HCT116 (cell line): ENCODE measurements at regions not wholly inside any gene's neighbourhood (a gene's known extent, or its start where the extent isn't known, plus 50 kb on each side); places are given as distances from the start of the nearest gene placed in this dataset.

Experiments used
- ATAC-seq: fragments of 200-7000 bp; cut with Tn5 transposase; 2 replicates; pipeline ENCODE4 v1.9.1; 2020; ENCODE audit warnings: mild to moderate bottlenecking, moderate library complexity
- BruUV-seq: library from RNA; stranded (reverse); fragments of 400-500 nt; replicated peaks from 2 replicates; lab custom pipeline; 2021; lab: Mats Ljungman, UMichigan
- CTCF ChIA-PET: fragments of 300-600 bp; sonication (Branson Sonifier 250); formaldehyde crosslinking; loops from one replicate; lab custom pipeline; 2021; ENCODE audit warnings: antibody characterized with exemption; lab: Charles Lee
- POLR2A ChIA-PET: fragments of 300-600, 350-600 bp; sonication (Branson Sonifier 250); formaldehyde crosslinking; loops from one replicate; lab custom pipeline; 2021; ENCODE audit warnings: antibody characterized with exemption; lab: Charles Lee
- RAD21 ChIA-PET, 2 experiments: fragments of 300-600 bp; sonication (Branson Sonifier 250); formaldehyde crosslinking; loops; one replicate each; lab custom pipeline; 2023; ENCODE audit warnings: low total read pairs in 2 of 2; ENCODE audit not compliant: uncharacterized antibody in 2 of 2, unreplicated experiment in 2 of 2, low non-redundant PET in 1 of 2; lab: Charles Lee
- DNase-seq: peaks from one replicate; pipeline ENCODE4 v3.0.0-alpha.2; 2010; ENCODE audit warnings: low read depth, low spot score
- H2AFZ ChIP-seq: fragments of 200-600 bp; shearing (Covaris generic), sonication (generic); 2 replicates; pipeline ENCODE4 v1.6.1; 2017; ENCODE audit warnings: low read depth, mixed run types, mixed read lengths, antibody characterized with exemption, low read length; ENCODE audit not compliant: poor library complexity, severe bottlenecking
- H3K27ac ChIP-seq: 2 replicates; pipeline ENCODE4 v1.5.1; 2012; ENCODE audit warnings: low read depth, low read length
- H3K27me3 ChIP-seq: fragments of 200-600 bp; sonication (generic); 2 replicates; pipeline ENCODE4 v1.6.1; 2016; ENCODE audit warnings: mixed run types, low read length, mixed read lengths; ENCODE audit not compliant: insufficient read depth
- H3K36me3 ChIP-seq, 2 experiments: fragments of 200-500 bp in 1 of 2; fragments of 200-600 bp in 1 of 2; sonication (Bioruptor generic) in 1 of 2; sonication (generic) in 1 of 2; 2 replicates each; pipeline versions ENCODE4 v1.5.1 to v1.6.1; 2014 to 2016; ENCODE audit warnings: low read length in 2 of 2, inconsistent platforms in 1 of 2, mixed read lengths in 1 of 2, mixed run types in 1 of 2; ENCODE audit not compliant: insufficient read depth in 2 of 2, control insufficient read depth in 1 of 2
- H3K4me1 ChIP-seq, 2 experiments: fragments of 200-600 bp in 1 of 2; sonication (generic) in 1 of 2; 2 replicates each; pipeline versions ENCODE4 v1.5.1 to v1.6.1; 2012 to 2017; ENCODE audit warnings: low read length in 2 of 2, inconsistent platforms in 1 of 2, mild to moderate bottlenecking in 1 of 2, mixed read lengths in 1 of 2, mixed run types in 1 of 2, moderate library complexity in 1 of 2; ENCODE audit not compliant: insufficient read depth in 2 of 2, control insufficient read depth in 1 of 2
- H3K4me2 ChIP-seq: fragments of 200-600 bp; sonication (generic); 2 replicates; pipeline ENCODE4 v1.6.1; 2017; ENCODE audit warnings: mixed run types, low read length, mixed read lengths
- H3K4me3 ChIP-seq, 2 experiments: fragments of 200-600 bp in 1 of 2; sonication (generic) in 1 of 2; replicated peaks in 1 of 2; 2 replicates each; pipeline ENCODE4 v1.5.1; 2011 to 2016; ENCODE audit warnings: low read length in 2 of 2, control low read depth in 1 of 2, low read depth in 1 of 2, mild to moderate bottlenecking in 1 of 2, mixed read lengths in 1 of 2, mixed run types in 1 of 2
- H3K79me2 ChIP-seq: fragments of 200-600 bp; sonication (generic); 2 replicates; pipeline ENCODE4 v1.6.1; 2017; ENCODE audit warnings: mild to moderate bottlenecking, mixed run types, low read length, moderate library complexity, mixed read lengths; ENCODE audit not compliant: insufficient read depth
- H3K9ac ChIP-seq: fragments of 200-600 bp; sonication (generic); 2 replicates; pipeline ENCODE4 v1.6.1; 2016; ENCODE audit warnings: low read length, mixed read lengths
- H3K9me2 ChIP-seq: fragments of 200-600 bp; sonication (generic), shearing (Covaris generic); 2 replicates; pipeline ENCODE4 v1.6.1; 2017; ENCODE audit warnings: mixed run types, mild to moderate bottlenecking, moderate library complexity; ENCODE audit not compliant: insufficient read depth
- H3K9me3 ChIP-seq, 2 experiments: fragments of 200-500 bp in 1 of 2; fragments of 200-600 bp in 1 of 2; sonication (Bioruptor generic) in 1 of 2; sonication (generic) in 1 of 2; 2 replicates each; pipeline ENCODE4 v1.6.1; 2014 to 2017; ENCODE audit warnings: low read length in 2 of 2, mixed read lengths in 2 of 2, inconsistent platforms in 1 of 2, low read depth in 1 of 2, mild to moderate bottlenecking in 1 of 2, mixed run types in 1 of 2, moderate library complexity in 1 of 2; ENCODE audit not compliant: control insufficient read depth in 1 of 2, insufficient read depth in 1 of 2
- H4K20me1 ChIP-seq: fragments of 200-600 bp; sonication (generic), shearing (Covaris generic); 2 replicates; pipeline ENCODE4 v1.6.1; 2017; ENCODE audit warnings: mixed run types, mild to moderate bottlenecking, moderate library complexity; ENCODE audit not compliant: insufficient read depth
- CBX3 ChIP-seq: IDR thresholded peaks from 2 replicates; pipeline ENCODE4 v1.6.1; 2012; ENCODE audit warnings: low read depth
- EGR1 ChIP-seq: IDR thresholded peaks from 2 replicates; pipeline ENCODE4 v1.6.1; 2012; ENCODE audit warnings: low read depth
- ELF1 ChIP-seq: IDR thresholded peaks from 2 replicates; pipeline ENCODE4 v1.6.1; 2012; ENCODE audit warnings: low read depth, borderline replicate concordance
- EZH2 ChIP-seq: fragments of 200-600 bp; sonication (generic); IDR thresholded peaks from 2 replicates; pipeline ENCODE4 v1.6.1; 2017; ENCODE audit warnings: antibody characterized with exemption, mixed run types
- EZH2phosphoT487 ChIP-seq: fragments of 200-600 bp; IDR thresholded peaks from 2 replicates; pipeline ENCODE4 v1.6.1; 2018; ENCODE audit warnings: antibody characterized with exemption, borderline replicate concordance
- FOSL1 ChIP-seq: IDR thresholded peaks from 2 replicates; pipeline ENCODE4 v1.6.1; 2012; ENCODE audit warnings: low read depth
- JUND ChIP-seq: IDR thresholded peaks from 2 replicates; pipeline ENCODE4 v1.6.1; 2012
- POLR2A ChIP-seq: IDR thresholded peaks from 2 replicates; pipeline ENCODE4 v1.7.0; 2011; ENCODE audit warnings: borderline replicate concordance; ENCODE audit not compliant: insufficient read depth, insufficient read length; ENCODE audit errors: extremely low read depth
- POLR2AphosphoS5 ChIP-seq: IDR thresholded peaks from 2 replicates; pipeline ENCODE4 v1.6.1; 2011; ENCODE audit warnings: mild to moderate bottlenecking, low read depth, low read length, moderate library complexity
- RAD21 ChIP-seq: IDR thresholded peaks from 2 replicates; pipeline ENCODE4 v1.6.1; 2012; ENCODE audit warnings: low read depth, mild to moderate bottlenecking
- SIN3A ChIP-seq: IDR thresholded peaks from 2 replicates; pipeline ENCODE4 v1.6.1; 2012; ENCODE audit warnings: low read depth
- SRF ChIP-seq: IDR thresholded peaks from 2 replicates; pipeline ENCODE4 v1.6.1; 2012; ENCODE audit warnings: low read depth
- TCF7L2 ChIP-seq: IDR thresholded peaks from 2 replicates; pipeline ENCODE4 v1.7.0; 2011; ENCODE audit warnings: borderline replicate concordance, inconsistent platforms; ENCODE audit not compliant: insufficient read depth, insufficient read length; ENCODE audit errors: extremely low read depth
- ZFX ChIP-seq: fragments of 450-650 bp; IDR thresholded peaks from 2 replicates; pipeline ENCODE4 v1.6.1; 2017
- intact Hi-C: fragments of 100-400 bp; cut with micrococcal nuclease; formaldehyde crosslinking; loops from 2 replicates; pipeline ENCODE4 v1.10.0; 2022
- TF ChIP-seq, protein P1 (sequence below): IDR thresholded peaks from 2 replicates; pipeline ENCODE4 v1.6.1; 2012; ENCODE audit warnings: low read depth
- TF ChIP-seq, protein P2 (sequence below): IDR thresholded peaks from 2 replicates; pipeline ENCODE4 v1.6.1; 2011; ENCODE audit warnings: mild to moderate bottlenecking, low read length, moderate library complexity; ENCODE audit not compliant: insufficient replicate concordance; ENCODE audit errors: extremely low read depth
- TF ChIP-seq, protein P3 (sequence below): IDR thresholded peaks from 2 replicates; pipeline ENCODE4 v1.6.1; 2012
- TF ChIP-seq, protein P4 (sequence below): IDR thresholded peaks from 2 replicates; pipeline ENCODE4 v1.6.1; 2012

DNA sequence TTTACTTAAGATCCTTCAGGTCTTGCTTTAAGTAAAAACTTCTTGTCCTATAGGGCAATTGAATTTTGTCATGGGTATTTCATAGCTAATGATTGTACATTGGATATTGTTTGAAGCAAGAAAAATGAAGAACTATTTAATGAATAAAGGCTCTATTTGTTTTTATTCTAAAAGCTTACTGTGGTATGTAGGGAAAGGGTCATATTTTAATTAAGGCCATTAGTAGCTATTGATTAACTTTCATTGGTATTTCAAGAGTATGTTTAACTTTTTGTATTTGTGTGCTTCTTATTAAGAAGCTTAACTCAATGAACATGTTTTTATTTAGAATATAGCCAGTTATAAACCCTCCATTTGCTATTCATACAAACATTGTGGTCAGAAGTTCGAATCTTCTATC lies 1951.8 kb upstream of the ADGRL3 start:
- intact Hi-C loops, result no loop called here
- no peak overlapping the region for H3K27ac ChIP-seq
- H3K36me3 ChIP-seq, result no peaks in the 10 kb centered on the region
- no peaks in the 10 kb centered on the region for H3K4me1 ChIP-seq
- ATAC-seq (no peak), DNase-seq (no peak)
- no peaks in the 10 kb centered on the region for H3K27me3 ChIP-seq
- peaks cover 7 to 17% of the 10 kb centered on the region in 2 experiments; a peak in 3 of 4 replicates for H3K9me3 ChIP-seq
- BruUV-seq, result no TSS peak
- H3K4me3 ChIP-seq, result no peak overlapping the region
- no peaks in the 10 kb centered on the region for H3K79me2 ChIP-seq
- H3K4me2 ChIP-seq, result no peak overlapping the region
- RAD21 ChIA-PET, result no interaction called here
- no peak overlapping the region for H3K9ac ChIP-seq
- TF ChIP-seq SIN3A (no peak), JUND (no peak)
- H3K9me2 ChIP-seq, result no peaks in the 10 kb centered on the region
- CTCF ChIA-PET, result no interaction called here
- no peaks in the 10 kb centered on the region for H4K20me1 ChIP-seq
- POLR2A ChIA-PET, result no interaction called here
- H2AFZ ChIP-seq, result no peak overlapping the region

DNA sequence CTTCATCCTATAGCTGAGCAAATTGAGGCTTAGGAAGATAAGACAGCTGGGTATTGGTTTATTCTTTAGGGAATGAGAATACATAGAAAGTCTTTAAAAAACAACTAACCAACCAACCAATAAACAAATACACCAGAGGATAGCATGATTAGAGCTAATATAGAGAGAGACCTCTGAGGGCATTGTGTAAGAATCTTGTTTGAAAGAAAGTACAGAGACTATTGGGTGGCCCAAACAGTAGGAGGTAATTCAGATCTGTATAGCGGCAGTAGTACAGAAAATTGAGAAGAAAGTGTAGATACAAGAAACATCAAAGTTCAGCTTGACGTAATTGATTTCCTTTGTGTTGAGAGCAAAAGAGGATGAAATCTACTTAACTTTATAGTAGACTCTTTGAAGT lies 1951.0 kb upstream of the ADGRL3 start:
- Histone ChIP-seq H2AFZ (no peak overlapping the region), H3K9me3 (peaks cover 7 to 16% of the 10 kb centered on the region in 2 experiments; a peak in 3 of 4 replicates), H4K20me1 (no peaks in the 10 kb centered on the region), H3K36me3 (no peaks in the 10 kb centered on the region), H3K4me2 (no peak overlapping the region), H3K4me3 (no peak overlapping the region), H3K9me2 (no peaks in the 10 kb centered on the region), H3K79me2 (no peaks in the 10 kb centered on the region), H3K27me3 (no peaks in the 10 kb centered on the region), H3K27ac (no peak overlapping the region), H3K4me1 (no peaks in the 10 kb centered on the region), H3K9ac (no peak overlapping the region)
- ATAC-seq (no peak), DNase-seq (no peak)
- ChIA-PET CTCF (no interaction called here), RAD21 (no interaction called here), POLR2A (no interaction called here)
- BruUV-seq, result no TSS peak
- intact Hi-C loops, result no loop called here
- TF ChIP-seq, protein P1, sequence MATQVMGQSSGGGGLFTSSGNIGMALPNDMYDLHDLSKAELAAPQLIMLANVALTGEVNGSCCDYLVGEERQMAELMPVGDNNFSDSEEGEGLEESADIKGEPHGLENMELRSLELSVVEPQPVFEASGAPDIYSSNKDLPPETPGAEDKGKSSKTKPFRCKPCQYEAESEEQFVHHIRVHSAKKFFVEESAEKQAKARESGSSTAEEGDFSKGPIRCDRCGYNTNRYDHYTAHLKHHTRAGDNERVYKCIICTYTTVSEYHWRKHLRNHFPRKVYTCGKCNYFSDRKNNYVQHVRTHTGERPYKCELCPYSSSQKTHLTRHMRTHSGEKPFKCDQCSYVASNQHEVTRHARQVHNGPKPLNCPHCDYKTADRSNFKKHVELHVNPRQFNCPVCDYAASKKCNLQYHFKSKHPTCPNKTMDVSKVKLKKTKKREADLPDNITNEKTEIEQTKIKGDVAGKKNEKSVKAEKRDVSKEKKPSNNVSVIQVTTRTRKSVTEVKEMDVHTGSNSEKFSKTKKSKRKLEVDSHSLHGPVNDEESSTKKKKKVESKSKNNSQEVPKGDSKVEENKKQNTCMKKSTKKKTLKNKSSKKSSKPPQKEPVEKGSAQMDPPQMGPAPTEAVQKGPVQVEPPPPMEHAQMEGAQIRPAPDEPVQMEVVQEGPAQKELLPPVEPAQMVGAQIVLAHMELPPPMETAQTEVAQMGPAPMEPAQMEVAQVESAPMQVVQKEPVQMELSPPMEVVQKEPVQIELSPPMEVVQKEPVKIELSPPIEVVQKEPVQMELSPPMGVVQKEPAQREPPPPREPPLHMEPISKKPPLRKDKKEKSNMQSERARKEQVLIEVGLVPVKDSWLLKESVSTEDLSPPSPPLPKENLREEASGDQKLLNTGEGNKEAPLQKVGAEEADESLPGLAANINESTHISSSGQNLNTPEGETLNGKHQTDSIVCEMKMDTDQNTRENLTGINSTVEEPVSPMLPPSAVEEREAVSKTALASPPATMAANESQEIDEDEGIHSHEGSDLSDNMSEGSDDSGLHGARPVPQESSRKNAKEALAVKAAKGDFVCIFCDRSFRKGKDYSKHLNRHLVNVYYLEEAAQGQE, result no peak
- TF ChIP-seq POLR2AphosphoS5 (no peak), EZH2phosphoT487 (no peak), FOSL1 (no peak), SIN3A (no peak), EGR1 (no peak), SRF (no peak), POLR2A (no peak), RAD21 (no peak), CBX3 (no peak), EZH2 (no peak), JUND (no peak), TCF7L2 (no peak), ELF1 (no peak), ZFX (no peak)
- TF ChIP-seq, protein P2, sequence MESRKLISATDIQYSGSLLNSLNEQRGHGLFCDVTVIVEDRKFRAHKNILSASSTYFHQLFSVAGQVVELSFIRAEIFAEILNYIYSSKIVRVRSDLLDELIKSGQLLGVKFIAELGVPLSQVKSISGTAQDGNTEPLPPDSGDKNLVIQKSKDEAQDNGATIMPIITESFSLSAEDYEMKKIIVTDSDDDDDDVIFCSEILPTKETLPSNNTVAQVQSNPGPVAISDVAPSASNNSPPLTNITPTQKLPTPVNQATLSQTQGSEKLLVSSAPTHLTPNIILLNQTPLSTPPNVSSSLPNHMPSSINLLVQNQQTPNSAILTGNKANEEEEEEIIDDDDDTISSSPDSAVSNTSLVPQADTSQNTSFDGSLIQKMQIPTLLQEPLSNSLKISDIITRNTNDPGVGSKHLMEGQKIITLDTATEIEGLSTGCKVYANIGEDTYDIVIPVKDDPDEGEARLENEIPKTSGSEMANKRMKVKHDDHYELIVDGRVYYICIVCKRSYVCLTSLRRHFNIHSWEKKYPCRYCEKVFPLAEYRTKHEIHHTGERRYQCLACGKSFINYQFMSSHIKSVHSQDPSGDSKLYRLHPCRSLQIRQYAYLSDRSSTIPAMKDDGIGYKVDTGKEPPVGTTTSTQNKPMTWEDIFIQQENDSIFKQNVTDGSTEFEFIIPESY, result no peak
- TF ChIP-seq, protein P3, sequence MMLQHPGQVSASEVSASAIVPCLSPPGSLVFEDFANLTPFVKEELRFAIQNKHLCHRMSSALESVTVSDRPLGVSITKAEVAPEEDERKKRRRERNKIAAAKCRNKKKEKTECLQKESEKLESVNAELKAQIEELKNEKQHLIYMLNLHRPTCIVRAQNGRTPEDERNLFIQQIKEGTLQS, result no peak
- TF ChIP-seq, protein P4, sequence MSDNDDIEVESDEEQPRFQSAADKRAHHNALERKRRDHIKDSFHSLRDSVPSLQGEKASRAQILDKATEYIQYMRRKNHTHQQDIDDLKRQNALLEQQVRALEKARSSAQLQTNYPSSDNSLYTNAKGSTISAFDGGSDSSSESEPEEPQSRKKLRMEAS, result no peak
